ENCODE measurements at regions not wholly inside any gene's neighbourhood (a gene's known extent, or its start where the extent isn't known, plus 50 kb on each side); places are given as distances from the start of the nearest gene placed in this dataset.

- H3K4me3 Mint-ChIP-seq = no peak overlapping the region
- H3K36me3 Mint-ChIP-seq = no peaks in the 10 kb centered on the region
- no peaks in the 10 kb centered on the region for H3K4me1 Mint-ChIP-seq (ENCODE audit: unreplicated experiment)
- TF ChIP-seq, protein P1, sequence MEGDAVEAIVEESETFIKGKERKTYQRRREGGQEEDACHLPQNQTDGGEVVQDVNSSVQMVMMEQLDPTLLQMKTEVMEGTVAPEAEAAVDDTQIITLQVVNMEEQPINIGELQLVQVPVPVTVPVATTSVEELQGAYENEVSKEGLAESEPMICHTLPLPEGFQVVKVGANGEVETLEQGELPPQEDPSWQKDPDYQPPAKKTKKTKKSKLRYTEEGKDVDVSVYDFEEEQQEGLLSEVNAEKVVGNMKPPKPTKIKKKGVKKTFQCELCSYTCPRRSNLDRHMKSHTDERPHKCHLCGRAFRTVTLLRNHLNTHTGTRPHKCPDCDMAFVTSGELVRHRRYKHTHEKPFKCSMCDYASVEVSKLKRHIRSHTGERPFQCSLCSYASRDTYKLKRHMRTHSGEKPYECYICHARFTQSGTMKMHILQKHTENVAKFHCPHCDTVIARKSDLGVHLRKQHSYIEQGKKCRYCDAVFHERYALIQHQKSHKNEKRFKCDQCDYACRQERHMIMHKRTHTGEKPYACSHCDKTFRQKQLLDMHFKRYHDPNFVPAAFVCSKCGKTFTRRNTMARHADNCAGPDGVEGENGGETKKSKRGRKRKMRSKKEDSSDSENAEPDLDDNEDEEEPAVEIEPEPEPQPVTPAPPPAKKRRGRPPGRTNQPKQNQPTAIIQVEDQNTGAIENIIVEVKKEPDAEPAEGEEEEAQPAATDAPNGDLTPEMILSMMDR (conservative IDR thresholded peaks at IDR 0.05) = no peak
- H3K27ac Mint-ChIP-seq = no peak overlapping the region
- no peaks in the 10 kb centered on the region for H3K27me3 Mint-ChIP-seq
- no peak for DNase-seq (ENCODE audit: extremely low spot score, unreplicated experiment)
- H3K9me3 Mint-ChIP-seq = no peaks in the 10 kb centered on the region
Observed at GRCh38 chr3:80357761-80358160, 590.0 kb upstream of the ROBO1 start.

GRCh38 chr3:80355144-80355543 lies 587.3 kb upstream of the ROBO1 start:
- DNase-seq (ENCODE audit: extremely low spot score, unreplicated experiment) = no peak
- no peak overlapping the region for H3K27ac Mint-ChIP-seq
- H3K36me3 Mint-ChIP-seq = no peaks in the 10 kb centered on the region
- no peaks in the 10 kb centered on the region for H3K4me1 Mint-ChIP-seq (ENCODE audit: unreplicated experiment)
- H3K9me3 Mint-ChIP-seq = no peaks in the 10 kb centered on the region
- H3K4me3 Mint-ChIP-seq = no peak overlapping the region
- no peaks in the 10 kb centered on the region for H3K27me3 Mint-ChIP-seq
- TF ChIP-seq, protein P1 (conservative IDR thresholded peaks at IDR 0.05) = no peak

- TF ChIP-seq, protein P1 (conservative IDR thresholded peaks at IDR 0.05) = no peak
- Mint-ChIP-seq H3K4me1 (ENCODE audit: unreplicated experiment) (no peaks in the 10 kb centered on the region), H3K27me3 (no peaks in the 10 kb centered on the region), H3K9me3 (no peaks in the 10 kb centered on the region), H3K36me3 (no peaks in the 10 kb centered on the region), H3K27ac (no peak overlapping the region), H3K4me3 (no peak overlapping the region)
- no peak for DNase-seq (ENCODE audit: extremely low spot score, unreplicated experiment)
Observed at GRCh38 chr3:80351201-80351600, 583.4 kb upstream of the ROBO1 start.

- Mint-ChIP-seq H3K9me3 (no peaks in the 10 kb centered on the region), H3K27me3 (no peaks in the 10 kb centered on the region), H3K4me1 (ENCODE audit: unreplicated experiment) (no peaks in the 10 kb centered on the region), H3K27ac (no peak overlapping the region), H3K4me3 (no peak overlapping the region), H3K36me3 (no peaks in the 10 kb centered on the region)
- TF ChIP-seq, protein P1 (conservative IDR thresholded peaks at IDR 0.05) = no peak
- no peak for DNase-seq (ENCODE audit: extremely low spot score, unreplicated experiment)
Observed at GRCh38 chr3:80350771-80351170, 583.0 kb upstream of the ROBO1 start.

DNA sequence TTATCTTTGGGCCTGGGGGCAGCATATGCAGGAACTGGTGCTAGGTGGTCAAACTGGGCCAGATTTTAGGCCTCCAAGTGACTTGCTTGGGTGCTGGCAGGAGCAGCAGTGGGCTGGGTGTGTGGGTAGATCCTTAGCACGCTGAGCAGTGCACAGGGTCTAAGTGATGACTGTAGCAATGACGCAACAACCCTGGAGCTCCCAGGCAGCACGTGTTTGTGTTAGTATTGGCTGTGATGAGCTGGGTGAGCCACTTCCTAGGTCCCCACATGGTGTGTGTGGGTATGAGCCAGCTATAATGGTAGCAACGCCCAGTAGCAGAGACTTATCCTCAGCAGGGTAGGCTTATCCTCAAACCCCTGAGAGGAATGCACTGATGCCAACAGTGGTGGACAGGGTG lies 570.6 kb upstream of the ROBO1 start:
- TF ChIP-seq, protein P1 (conservative IDR thresholded peaks at IDR 0.05) = no peak
- DNase-seq (ENCODE audit: extremely low spot score, unreplicated experiment) = no peak
- no peak overlapping the region for H3K4me3 Mint-ChIP-seq
- H3K36me3 Mint-ChIP-seq = no peaks in the 10 kb centered on the region
- no peak overlapping the region for H3K27ac Mint-ChIP-seq
- H3K27me3 Mint-ChIP-seq = no peaks in the 10 kb centered on the region
- H3K4me1 Mint-ChIP-seq (ENCODE audit: unreplicated experiment) = no peaks in the 10 kb centered on the region
- H3K9me3 Mint-ChIP-seq = no peaks in the 10 kb centered on the region

- H3K27me3 Mint-ChIP-seq = no peaks in the 10 kb centered on the region
- TF ChIP-seq, protein P1 (conservative IDR thresholded peaks at IDR 0.05) = no peak
- H3K4me3 Mint-ChIP-seq = no peak overlapping the region
- no peaks in the 10 kb centered on the region for H3K36me3 Mint-ChIP-seq
- H3K27ac Mint-ChIP-seq = no peak overlapping the region
- H3K4me1 Mint-ChIP-seq (ENCODE audit: unreplicated experiment) = peaks cover 4% of the 10 kb centered on the region
- H3K9me3 Mint-ChIP-seq = no peaks in the 10 kb centered on the region
- DNase-seq (ENCODE audit: extremely low spot score, unreplicated experiment) = no peak
Observed at GRCh38 chr3:80334534-80334933, 566.7 kb upstream of the ROBO1 start.
